Kasumi-1 (cell line): ENCODE measurements at regions not wholly inside any gene's neighbourhood (a gene's known extent, or its start where the extent isn't known, plus 50 kb on each side); places are given as distances from the start of the nearest gene placed in this dataset.
"Not testable (repeated sequence)": the region's sequence is repeated elsewhere in the genome, so short reads cannot be mapped to it uniquely, and the experiment has no call there.

Experiments
- DNase-seq, 2 experiments: peaks; one replicate each; lab custom pipeline; 2025; lab: John Stamatoyannopoulos, UW

- peak; percentile 53 to 55 for DNase-seq
Observed at GRCh38 chr3:94607778-94608177, 544.9 kb downstream of the NSUN3 start.

- DNase-seq, result no peak
Observed at GRCh38 chr3:94609908-94610307, 547.0 kb downstream of the NSUN3 start.

- DNase-seq, result no peak
Observed at GRCh38 chr3:94611596-94611995, 548.7 kb downstream of the NSUN3 start.

- DNase-seq, result no peak
Observed at GRCh38 chr3:94612631-94613030, 549.8 kb downstream of the NSUN3 start.

- DNase-seq, result no peak
Observed at GRCh38 chr3:94614192-94614591, 551.3 kb downstream of the NSUN3 start.

GRCh38 chr3:94615275-94616065 is 552.6 kb downstream of the NSUN3 start:
- DNase-seq, result no peak

GRCh38 chr3:94616833-94617232 is 554.0 kb downstream of the NSUN3 start:
- DNase-seq, result no peak

GRCh38 chr3:94617312-94617711 is 554.5 kb downstream of the NSUN3 start:
- DNase-seq, result no peak

- no peak for DNase-seq
Observed at GRCh38 chr3:94619643-94620042, 556.8 kb downstream of the NSUN3 start.

GRCh38 chr3:94626573-94626972 is 563.7 kb downstream of the NSUN3 start:
- no peak for DNase-seq

GRCh38 chr3:94627689-94628088 is 564.8 kb downstream of the NSUN3 start:
- no peak for DNase-seq

- no peak for DNase-seq
Observed at GRCh38 chr3:94643400-94643799, 580.5 kb downstream of the NSUN3 start.

GRCh38 chr3:94645790-94646189 is 582.9 kb downstream of the NSUN3 start:
- DNase-seq, result no peak

GRCh38 chr3:94647131-94647530 is 584.3 kb downstream of the NSUN3 start:
- no peak for DNase-seq

- not testable (repeated sequence) for DNase-seq
Observed at GRCh38 chr3:94648270-94649180, 585.7 kb downstream of the NSUN3 start.

- DNase-seq, result no peak
Observed at GRCh38 chr3:94654096-94654495, 591.2 kb downstream of the NSUN3 start.

GRCh38 chr3:94665922-94666321 is 603.1 kb downstream of the NSUN3 start:
- DNase-seq, result no peak

GRCh38 chr3:94671078-94671477 is 608.2 kb downstream of the NSUN3 start:
- no peak for DNase-seq

- no peak for DNase-seq
Observed at GRCh38 chr3:94673876-94674275, 611.0 kb downstream of the NSUN3 start.

- no peak for DNase-seq
Observed at GRCh38 chr3:94686208-94686607, 623.3 kb downstream of the NSUN3 start.

GRCh38 chr3:94693997-94694640 is 631.3 kb downstream of the NSUN3 start:
- no peak for DNase-seq

GRCh38 chr3:94694894-94695293 is 632.0 kb downstream of the NSUN3 start:
- no peak for DNase-seq

GRCh38 chr3:94704467-94704866 is 641.6 kb downstream of the NSUN3 start:
- DNase-seq, result no peak
